ENCODE measurements at regions not wholly inside any gene's neighbourhood (a gene's known extent, or its start where the extent isn't known, plus 50 kb on each side); places are given as distances from the start of the nearest gene placed in this dataset.

- DNase-seq, result no peak
- Histone ChIP-seq H3K27ac (no peak overlapping the region), H3K4me3 (ENCODE audit: low read depth, low read length) (no peak overlapping the region), H3K27me3 (ENCODE audit: insufficient read depth, low read depth, severe bottlenecking) (no peaks in the 10 kb centered on the region), H3K9me3 (ENCODE audit: severe bottlenecking) (no peaks in the 10 kb centered on the region), H3K36me3 (no peaks in the 10 kb centered on the region)
- no peak for TF ChIP-seq CTCF (IDR thresholded peaks at IDR 0.05; ENCODE audit: low read depth, low read length)
Measured at GRCh38 chr2:167616997-167617396, 630.4 kb downstream of the STK39 start.

- TF ChIP-seq CTCF (IDR thresholded peaks at IDR 0.05; ENCODE audit: low read depth, low read length), result no peak
- no peak for DNase-seq
- no peak overlapping the region for H3K4me3 ChIP-seq (ENCODE audit: low read depth, low read length)
- H3K9me3 ChIP-seq (ENCODE audit: severe bottlenecking), result no peaks in the 10 kb centered on the region
- no peak overlapping the region for H3K27ac ChIP-seq
- H3K27me3 ChIP-seq (ENCODE audit: insufficient read depth, low read depth, severe bottlenecking), result no peaks in the 10 kb centered on the region
- no peaks in the 10 kb centered on the region for H3K36me3 ChIP-seq
Measured at GRCh38 chr2:167613471-167613870, 633.9 kb downstream of the STK39 start.

GRCh38 chr2:167608487-167608886 is 638.9 kb downstream of the STK39 start:
- Histone ChIP-seq H3K9me3 (ENCODE audit: severe bottlenecking) (no peaks in the 10 kb centered on the region), H3K27me3 (ENCODE audit: insufficient read depth, low read depth, severe bottlenecking) (no peaks in the 10 kb centered on the region), H3K27ac (no peak overlapping the region), H3K4me3 (ENCODE audit: low read depth, low read length) (no peak overlapping the region), H3K36me3 (no peaks in the 10 kb centered on the region)
- no peak for TF ChIP-seq CTCF (IDR thresholded peaks at IDR 0.05; ENCODE audit: low read depth, low read length)
- DNase-seq, result no peak

GRCh38 chr2:167607731-167608130 is 639.7 kb downstream of the STK39 start:
- Histone ChIP-seq H3K36me3 (no peaks in the 10 kb centered on the region), H3K4me3 (ENCODE audit: low read depth, low read length) (no peak overlapping the region), H3K27me3 (ENCODE audit: insufficient read depth, low read depth, severe bottlenecking) (no peaks in the 10 kb centered on the region), H3K9me3 (ENCODE audit: severe bottlenecking) (no peaks in the 10 kb centered on the region), H3K27ac (no peak overlapping the region)
- no peak for DNase-seq
- TF ChIP-seq CTCF (IDR thresholded peaks at IDR 0.05; ENCODE audit: low read depth, low read length), result no peak

GRCh38 chr2:167607211-167607610 is 640.2 kb downstream of the STK39 start:
- no peak for TF ChIP-seq CTCF (IDR thresholded peaks at IDR 0.05; ENCODE audit: low read depth, low read length)
- Histone ChIP-seq H3K4me3 (ENCODE audit: low read depth, low read length) (no peak overlapping the region), H3K9me3 (ENCODE audit: severe bottlenecking) (no peaks in the 10 kb centered on the region), H3K27me3 (ENCODE audit: insufficient read depth, low read depth, severe bottlenecking) (no peaks in the 10 kb centered on the region), H3K36me3 (no peaks in the 10 kb centered on the region), H3K27ac (no peak overlapping the region)
- DNase-seq, result no peak

GRCh38 chr2:167602122-167602521 is 645.3 kb downstream of the STK39 start:
- no peaks in the 10 kb centered on the region for H3K27me3 ChIP-seq (ENCODE audit: insufficient read depth, low read depth, severe bottlenecking)
- DNase-seq, result no peak
- H3K36me3 ChIP-seq, result no peaks in the 10 kb centered on the region
- no peak overlapping the region for H3K4me3 ChIP-seq (ENCODE audit: low read depth, low read length)
- H3K27ac ChIP-seq, result no peak overlapping the region
- no peak for TF ChIP-seq CTCF (IDR thresholded peaks at IDR 0.05; ENCODE audit: low read depth, low read length)
- H3K9me3 ChIP-seq (ENCODE audit: severe bottlenecking), result no peaks in the 10 kb centered on the region

All from WERI-Rb-1 (cell line).